Chondrocyte (in vitro differentiated cells): ENCODE measurements at regions not wholly inside any gene's neighbourhood (a gene's known extent, or its start where the extent isn't known, plus 50 kb on each side); places are given as distances from the start of the nearest gene placed in this dataset.
"Not testable (repeated sequence)": the region's sequence is repeated elsewhere in the genome, so short reads cannot be mapped to it uniquely, and the experiment has no call there.

Source experiments
- DNase-seq: peaks from one replicate; pipeline ENCODE4 v3.0.0; 2021; ENCODE audit warnings: mixed read lengths, low spot score
- H3K27ac Mint-ChIP-seq: one replicate; pipeline ENCODE4 v1.8.0; 2021; ENCODE audit warnings: mild to moderate bottlenecking, moderate library complexity, mixed read lengths; ENCODE audit not compliant: unreplicated experiment
- H3K27me3 Mint-ChIP-seq: 2 replicates; pipeline ENCODE4 v1.8.0; 2021; ENCODE audit warnings: low read depth, mixed read lengths
- H3K36me3 Mint-ChIP-seq: 2 replicates; pipeline ENCODE4 v1.8.0; 2021; ENCODE audit warnings: low read depth, mixed read lengths
- H3K4me1 Mint-ChIP-seq: 2 replicates; pipeline ENCODE4 v1.8.0; 2021; ENCODE audit warnings: low read depth, mild to moderate bottlenecking, mixed read lengths
- H3K4me3 Mint-ChIP-seq: one replicate; pipeline ENCODE4 v1.8.0; 2021; ENCODE audit warnings: mild to moderate bottlenecking, moderate library complexity, mixed read lengths; ENCODE audit not compliant: unreplicated experiment
- H3K9me3 Mint-ChIP-seq: 2 replicates; pipeline ENCODE4 v1.8.0; 2021; ENCODE audit warnings: low read depth, mixed read lengths
- CTCF ChIP-seq: fragments of 200-600 bp; sonication (generic); IDR thresholded peaks from 2 replicates; pipeline ENCODE4 v1.5.0; 2021; ENCODE audit warnings: antibody characterized with exemption, mild to moderate bottlenecking, moderate library complexity

- Mint-ChIP-seq H3K4me1 (peaks cover 3% of the 10 kb centered on the region), H3K4me3 (no peak overlapping the region), H3K27me3 (peaks cover 4% of the 10 kb centered on the region), H3K27ac (no peak overlapping the region), H3K36me3 (no peaks in the 10 kb centered on the region), H3K9me3 (no peaks in the 10 kb centered on the region)
- no peak for TF ChIP-seq CTCF
- DNase-seq = no peak
Observed at GRCh38 chr5:121088341-121088740, 624.2 kb downstream of the PRR16 start.

GRCh38 chr5:121090822-121091221 lies 626.7 kb downstream of the PRR16 start:
- no peak overlapping the region for H3K27ac Mint-ChIP-seq
- no peaks in the 10 kb centered on the region for H3K9me3 Mint-ChIP-seq
- no peak for DNase-seq
- TF ChIP-seq CTCF = no peak
- H3K36me3 Mint-ChIP-seq = no peaks in the 10 kb centered on the region
- H3K27me3 Mint-ChIP-seq = peaks cover 2% of the 10 kb centered on the region
- H3K4me3 Mint-ChIP-seq = no peak overlapping the region
- H3K4me1 Mint-ChIP-seq = peaks cover 3% of the 10 kb centered on the region

- TF ChIP-seq CTCF = no peak
- no peaks in the 10 kb centered on the region for H3K36me3 Mint-ChIP-seq
- DNase-seq = no peak
- H3K27me3 Mint-ChIP-seq = no peaks in the 10 kb centered on the region
- H3K9me3 Mint-ChIP-seq = peaks cover 2% of the 10 kb centered on the region
- H3K4me1 Mint-ChIP-seq = no peaks in the 10 kb centered on the region
- H3K27ac Mint-ChIP-seq = no peak overlapping the region
- H3K4me3 Mint-ChIP-seq = no peak overlapping the region
Observed at GRCh38 chr5:121100931-121101330, 636.8 kb downstream of the PRR16 start.

GRCh38 chr5:121105921-121106320 lies 641.8 kb downstream of the PRR16 start:
- Mint-ChIP-seq H3K36me3 (no peaks in the 10 kb centered on the region), H3K9me3 (no peaks in the 10 kb centered on the region), H3K27ac (no peak overlapping the region), H3K4me3 (no peak overlapping the region), H3K4me1 (no peaks in the 10 kb centered on the region), H3K27me3 (no peaks in the 10 kb centered on the region)
- DNase-seq = no peak
- no peak for TF ChIP-seq CTCF

- not testable (repeated sequence) for DNase-seq, H3K36me3 Mint-ChIP-seq, H3K4me3 Mint-ChIP-seq, H3K4me1 Mint-ChIP-seq, H3K27me3 Mint-ChIP-seq, H3K27ac Mint-ChIP-seq, H3K9me3 Mint-ChIP-seq
Observed at GRCh38 chr5:121106721-121107690, 642.9 kb downstream of the PRR16 start.

- Mint-ChIP-seq H3K36me3 (no peaks in the 10 kb centered on the region), H3K9me3 (no peaks in the 10 kb centered on the region), H3K27me3 (no peaks in the 10 kb centered on the region), H3K27ac (no peak overlapping the region), H3K4me3 (no peak overlapping the region), H3K4me1 (no peaks in the 10 kb centered on the region)
- DNase-seq = no peak
- no peak for TF ChIP-seq CTCF
Observed at GRCh38 chr5:121108725-121109124, 644.6 kb downstream of the PRR16 start.
